ENCODE measurements at regions not wholly inside any gene's neighbourhood (a gene's known extent, or its start where the extent isn't known, plus 50 kb on each side); places are given as distances from the start of the nearest gene placed in this dataset.

- H3K27ac ChIP-seq: no peak overlapping the region
- DNase-seq (ENCODE audit: low spot score): no peak
- no peak overlapping the region for H3K4me3 ChIP-seq
- TF ChIP-seq CTCF (IDR thresholded peaks at IDR 0.05): no peak
Observed at GRCh38 chr9:11417782-11418181, 805.0 kb upstream of the PTPRD start.

GRCh38 chr9:11431490-11431889 lies 818.7 kb upstream of the PTPRD start:
- H3K4me3 ChIP-seq: no peak overlapping the region
- no peak for TF ChIP-seq CTCF (IDR thresholded peaks at IDR 0.05)
- no peak overlapping the region for H3K27ac ChIP-seq
- DNase-seq (ENCODE audit: low spot score): no peak

GRCh38 chr9:11432361-11432760 lies 819.6 kb upstream of the PTPRD start:
- no peak for DNase-seq (ENCODE audit: low spot score)
- no peak for TF ChIP-seq CTCF (IDR thresholded peaks at IDR 0.05)
- no peak overlapping the region for H3K4me3 ChIP-seq
- H3K27ac ChIP-seq: no peak overlapping the region

GRCh38 chr9:11443631-11444030 lies 830.8 kb upstream of the PTPRD start:
- TF ChIP-seq CTCF (IDR thresholded peaks at IDR 0.05): no peak
- H3K4me3 ChIP-seq: no peak overlapping the region
- no peak overlapping the region for H3K27ac ChIP-seq
- DNase-seq (ENCODE audit: low spot score): no peak

- TF ChIP-seq CTCF (IDR thresholded peaks at IDR 0.05): no peak
- no peak overlapping the region for H3K4me3 ChIP-seq
- DNase-seq (ENCODE audit: low spot score): no peak
- no peak overlapping the region for H3K27ac ChIP-seq
Observed at GRCh38 chr9:11457825-11458790, 845.3 kb upstream of the PTPRD start.

- Histone ChIP-seq H3K4me3 (no peak overlapping the region), H3K27ac (no peak overlapping the region)
- no peak for DNase-seq (ENCODE audit: low spot score)
- TF ChIP-seq CTCF (IDR thresholded peaks at IDR 0.05): no peak
Observed at GRCh38 chr9:11469745-11470144, 856.9 kb upstream of the PTPRD start.

GRCh38 chr9:11471321-11471720 lies 858.5 kb upstream of the PTPRD start:
- DNase-seq (ENCODE audit: low spot score): no peak
- TF ChIP-seq CTCF (IDR thresholded peaks at IDR 0.05): no peak

More at GRCh38 chr9:11471321-11471720, 858.5 kb upstream of the PTPRD start:
- Histone ChIP-seq H3K4me3 (no peak overlapping the region), H3K27ac (no peak overlapping the region)

Data from coronary artery (tissue), 2 donors.